Ishikawa (cell line): ENCODE measurements at regions not wholly inside any gene's neighbourhood (a gene's known extent, or its start where the extent isn't known, plus 50 kb on each side); places are given as distances from the start of the nearest gene placed in this dataset.

Experiments used
- CEBPB ChIP-seq: IDR thresholded peaks from 2 replicates; pipeline ENCODE4 v1.6.1; 2012
- CREB1 ChIP-seq: IDR thresholded peaks from 2 replicates; pipeline ENCODE4 v1.6.1; 2012; ENCODE audit warnings: low read depth
- EGR1 ChIP-seq: IDR thresholded peaks from 2 replicates; pipeline ENCODE4 v1.6.1; 2012
- EP300 ChIP-seq: IDR thresholded peaks from 2 replicates; pipeline ENCODE4 v1.6.1; 2012; ENCODE audit warnings: borderline replicate concordance
- FOXM1 ChIP-seq: IDR thresholded peaks from 2 replicates; pipeline ENCODE4 v1.6.1; 2012; ENCODE audit warnings: low read depth, borderline replicate concordance
- NFIC ChIP-seq: IDR thresholded peaks from 2 replicates; pipeline ENCODE4 v1.6.1; 2012
- RAD21 ChIP-seq: IDR thresholded peaks from 2 replicates; pipeline ENCODE4 v1.6.1; 2012; ENCODE audit warnings: low read depth
- TAF1 ChIP-seq: IDR thresholded peaks from 2 replicates; pipeline ENCODE4 v1.6.1; 2012; ENCODE audit warnings: low read depth, mild to moderate bottlenecking
- TCF12 ChIP-seq: IDR thresholded peaks from 2 replicates; pipeline ENCODE4 v1.6.1; 2012; ENCODE audit warnings: low read depth
- TEAD4 ChIP-seq: IDR thresholded peaks from 2 replicates; pipeline ENCODE4 v1.6.1; 2012
- YY1 ChIP-seq: IDR thresholded peaks from 2 replicates; pipeline ENCODE4 v1.6.1; 2012; ENCODE audit warnings: low read depth
- ZBTB7A ChIP-seq: IDR thresholded peaks from 2 replicates; pipeline ENCODE4 v1.6.1; 2012; ENCODE audit warnings: low read depth
- TF ChIP-seq, protein P1 (sequence below): IDR thresholded peaks from 2 replicates; pipeline ENCODE4 v1.6.1; 2012
- TF ChIP-seq, protein P2 (sequence below): IDR thresholded peaks from 2 replicates; pipeline ENCODE4 v1.6.1; 2012; ENCODE audit warnings: low read depth, mild to moderate bottlenecking
- TF ChIP-seq, protein P3 (sequence below): IDR thresholded peaks from 2 replicates; pipeline ENCODE4 v1.6.1; 2012

DNA sequence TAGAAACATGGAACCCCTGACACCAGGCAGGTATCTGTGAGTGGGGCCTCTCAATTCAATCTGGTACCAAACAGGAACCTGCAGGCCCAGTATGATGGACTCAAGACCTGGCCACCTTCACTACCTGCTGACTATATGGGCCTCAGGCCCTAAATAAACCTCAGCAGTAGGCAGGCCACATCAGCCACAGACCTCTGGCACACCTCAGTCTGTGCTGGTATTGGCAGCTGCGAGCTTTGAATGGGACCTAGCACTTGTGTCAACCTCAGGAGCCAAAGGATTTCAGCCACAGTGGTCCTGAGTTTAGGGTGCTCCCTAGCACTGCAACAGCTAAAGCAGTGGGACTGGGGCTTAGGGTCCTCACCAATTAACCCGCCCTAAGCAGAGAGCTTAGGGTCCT, 325.5 kb downstream of the ZNF608 start:
- TF ChIP-seq TAF1 (no peak), YY1 (no peak), FOXM1 (no peak), CREB1 (no peak), EGR1 (no peak), TCF12 (no peak), RAD21 (no peak), TEAD4 (no peak), NFIC (no peak), EP300 (no peak), CEBPB (no peak), ZBTB7A (no peak)
- TF ChIP-seq, protein P1, sequence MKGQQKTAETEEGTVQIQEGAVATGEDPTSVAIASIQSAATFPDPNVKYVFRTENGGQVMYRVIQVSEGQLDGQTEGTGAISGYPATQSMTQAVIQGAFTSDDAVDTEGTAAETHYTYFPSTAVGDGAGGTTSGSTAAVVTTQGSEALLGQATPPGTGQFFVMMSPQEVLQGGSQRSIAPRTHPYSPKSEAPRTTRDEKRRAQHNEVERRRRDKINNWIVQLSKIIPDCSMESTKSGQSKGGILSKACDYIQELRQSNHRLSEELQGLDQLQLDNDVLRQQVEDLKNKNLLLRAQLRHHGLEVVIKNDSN, result no peak
- TF ChIP-seq, protein P2, sequence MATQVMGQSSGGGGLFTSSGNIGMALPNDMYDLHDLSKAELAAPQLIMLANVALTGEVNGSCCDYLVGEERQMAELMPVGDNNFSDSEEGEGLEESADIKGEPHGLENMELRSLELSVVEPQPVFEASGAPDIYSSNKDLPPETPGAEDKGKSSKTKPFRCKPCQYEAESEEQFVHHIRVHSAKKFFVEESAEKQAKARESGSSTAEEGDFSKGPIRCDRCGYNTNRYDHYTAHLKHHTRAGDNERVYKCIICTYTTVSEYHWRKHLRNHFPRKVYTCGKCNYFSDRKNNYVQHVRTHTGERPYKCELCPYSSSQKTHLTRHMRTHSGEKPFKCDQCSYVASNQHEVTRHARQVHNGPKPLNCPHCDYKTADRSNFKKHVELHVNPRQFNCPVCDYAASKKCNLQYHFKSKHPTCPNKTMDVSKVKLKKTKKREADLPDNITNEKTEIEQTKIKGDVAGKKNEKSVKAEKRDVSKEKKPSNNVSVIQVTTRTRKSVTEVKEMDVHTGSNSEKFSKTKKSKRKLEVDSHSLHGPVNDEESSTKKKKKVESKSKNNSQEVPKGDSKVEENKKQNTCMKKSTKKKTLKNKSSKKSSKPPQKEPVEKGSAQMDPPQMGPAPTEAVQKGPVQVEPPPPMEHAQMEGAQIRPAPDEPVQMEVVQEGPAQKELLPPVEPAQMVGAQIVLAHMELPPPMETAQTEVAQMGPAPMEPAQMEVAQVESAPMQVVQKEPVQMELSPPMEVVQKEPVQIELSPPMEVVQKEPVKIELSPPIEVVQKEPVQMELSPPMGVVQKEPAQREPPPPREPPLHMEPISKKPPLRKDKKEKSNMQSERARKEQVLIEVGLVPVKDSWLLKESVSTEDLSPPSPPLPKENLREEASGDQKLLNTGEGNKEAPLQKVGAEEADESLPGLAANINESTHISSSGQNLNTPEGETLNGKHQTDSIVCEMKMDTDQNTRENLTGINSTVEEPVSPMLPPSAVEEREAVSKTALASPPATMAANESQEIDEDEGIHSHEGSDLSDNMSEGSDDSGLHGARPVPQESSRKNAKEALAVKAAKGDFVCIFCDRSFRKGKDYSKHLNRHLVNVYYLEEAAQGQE, result no peak
- TF ChIP-seq, protein P3, sequence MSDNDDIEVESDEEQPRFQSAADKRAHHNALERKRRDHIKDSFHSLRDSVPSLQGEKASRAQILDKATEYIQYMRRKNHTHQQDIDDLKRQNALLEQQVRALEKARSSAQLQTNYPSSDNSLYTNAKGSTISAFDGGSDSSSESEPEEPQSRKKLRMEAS, result no peak

DNA sequence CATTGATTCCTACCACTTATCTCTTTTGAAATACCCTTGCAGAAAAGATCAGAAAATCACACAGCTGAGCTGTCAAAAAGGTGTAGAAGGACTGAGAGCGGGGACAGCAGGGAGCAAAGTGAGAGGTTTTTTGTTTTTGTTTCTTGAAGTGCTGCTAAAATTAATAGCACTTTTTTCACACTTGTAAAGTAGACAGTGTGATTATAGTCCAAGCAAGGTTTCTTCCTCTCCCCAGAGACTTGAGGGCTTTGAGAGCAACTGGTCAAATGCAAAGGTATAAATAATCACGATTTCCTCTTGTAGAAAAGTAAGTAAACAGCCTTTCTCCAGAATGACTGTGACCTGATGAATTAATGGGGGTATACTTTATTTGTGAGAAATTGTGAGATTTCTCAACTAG, 326.9 kb downstream of the ZNF608 start:
- TF ChIP-seq YY1, result no peak
- no peak for TF ChIP-seq TAF1
- TF ChIP-seq ZBTB7A, result no peak
- TF ChIP-seq CEBPB, result no peak
- no peak for TF ChIP-seq EP300
- TF ChIP-seq TEAD4, result no peak
- TF ChIP-seq, protein P1, result no peak
- no peak for TF ChIP-seq NFIC
- TF ChIP-seq CREB1, result no peak
- no peak for TF ChIP-seq FOXM1
- no peak for TF ChIP-seq TCF12
- TF ChIP-seq, protein P3, result no peak
- TF ChIP-seq, protein P2, result no peak
- TF ChIP-seq EGR1, result no peak
- no peak for TF ChIP-seq RAD21

DNA sequence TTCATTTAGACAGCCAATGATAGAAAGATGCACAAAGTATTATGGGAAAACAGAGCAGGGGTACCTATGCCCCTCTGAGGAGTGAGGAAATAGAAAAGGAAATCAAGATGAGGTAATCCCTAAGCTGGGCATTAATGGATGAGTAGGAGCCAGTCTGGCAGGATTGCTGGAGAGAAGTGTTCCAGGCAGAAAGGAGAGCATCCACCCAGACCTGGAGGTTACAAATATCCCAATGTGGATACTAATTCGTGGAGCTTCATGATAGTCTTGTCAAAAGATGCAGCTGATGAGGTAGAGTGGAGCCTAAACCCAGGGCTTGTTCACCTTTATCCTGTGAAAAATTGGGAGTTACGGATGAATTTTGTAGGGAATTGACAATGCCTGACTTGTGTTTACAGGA, 328.0 kb downstream of the ZNF608 start:
- TF ChIP-seq, protein P1, result no peak
- no peak for TF ChIP-seq EGR1

DNA sequence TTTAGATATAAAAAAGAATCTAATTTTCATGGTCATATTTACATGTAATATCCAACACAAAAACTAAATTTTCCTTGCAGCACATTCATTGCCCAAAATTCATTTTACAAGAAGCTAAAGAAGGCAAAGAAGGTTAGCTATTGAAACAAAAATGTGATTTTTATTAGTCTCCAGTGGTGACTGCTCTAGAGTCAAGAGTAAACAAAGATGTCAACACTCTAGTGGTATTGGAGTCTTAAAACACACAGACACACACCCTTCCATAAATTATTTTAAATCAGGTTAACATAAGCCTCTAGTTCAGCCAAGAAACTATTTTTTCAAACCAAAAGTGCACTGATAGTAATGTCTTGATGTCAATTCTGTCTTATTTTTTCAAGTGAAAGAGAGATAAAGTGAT, 329.2 kb downstream of the ZNF608 start:
- TF ChIP-seq FOXM1 (no peak), NFIC (no peak), TCF12 (no peak), TAF1 (no peak), CREB1 (no peak)

DNA sequence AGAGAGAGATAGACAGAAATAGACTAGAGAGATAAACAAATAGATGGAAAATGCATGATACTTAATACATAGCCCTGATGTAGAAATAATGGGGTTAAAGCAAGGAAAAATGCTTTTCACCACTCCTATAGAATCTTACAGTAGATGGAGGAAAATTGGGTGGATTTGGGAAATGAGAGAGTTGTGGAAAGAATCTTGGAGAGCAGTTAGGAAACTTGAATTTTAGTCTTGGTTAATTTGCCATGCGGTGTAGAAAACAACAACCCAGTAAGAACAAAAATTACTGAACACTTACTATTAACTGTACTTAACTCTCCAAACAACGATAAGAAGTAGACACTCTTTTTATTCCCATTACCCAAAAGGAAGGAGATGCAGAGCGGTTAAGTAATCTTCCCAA, 329.8 kb downstream of the ZNF608 start:
- TF ChIP-seq, protein P2, result no peak
- TF ChIP-seq YY1, result no peak
- no peak for TF ChIP-seq ZBTB7A
- TF ChIP-seq, protein P1, result no peak
- no peak for TF ChIP-seq TCF12
- no peak for TF ChIP-seq FOXM1
- TF ChIP-seq TEAD4, result no peak
- TF ChIP-seq RAD21, result no peak
- TF ChIP-seq NFIC, result no peak
- no peak for TF ChIP-seq EP300
- TF ChIP-seq TAF1, result no peak
- no peak for TF ChIP-seq CREB1
- no peak for TF ChIP-seq CEBPB
- TF ChIP-seq EGR1, result no peak
- TF ChIP-seq, protein P3, result no peak
